ENCODE measurements at regions not wholly inside any gene's neighbourhood (a gene's known extent, or its start where the extent isn't known, plus 50 kb on each side); places are given as distances from the start of the nearest gene placed in this dataset.

DNA sequence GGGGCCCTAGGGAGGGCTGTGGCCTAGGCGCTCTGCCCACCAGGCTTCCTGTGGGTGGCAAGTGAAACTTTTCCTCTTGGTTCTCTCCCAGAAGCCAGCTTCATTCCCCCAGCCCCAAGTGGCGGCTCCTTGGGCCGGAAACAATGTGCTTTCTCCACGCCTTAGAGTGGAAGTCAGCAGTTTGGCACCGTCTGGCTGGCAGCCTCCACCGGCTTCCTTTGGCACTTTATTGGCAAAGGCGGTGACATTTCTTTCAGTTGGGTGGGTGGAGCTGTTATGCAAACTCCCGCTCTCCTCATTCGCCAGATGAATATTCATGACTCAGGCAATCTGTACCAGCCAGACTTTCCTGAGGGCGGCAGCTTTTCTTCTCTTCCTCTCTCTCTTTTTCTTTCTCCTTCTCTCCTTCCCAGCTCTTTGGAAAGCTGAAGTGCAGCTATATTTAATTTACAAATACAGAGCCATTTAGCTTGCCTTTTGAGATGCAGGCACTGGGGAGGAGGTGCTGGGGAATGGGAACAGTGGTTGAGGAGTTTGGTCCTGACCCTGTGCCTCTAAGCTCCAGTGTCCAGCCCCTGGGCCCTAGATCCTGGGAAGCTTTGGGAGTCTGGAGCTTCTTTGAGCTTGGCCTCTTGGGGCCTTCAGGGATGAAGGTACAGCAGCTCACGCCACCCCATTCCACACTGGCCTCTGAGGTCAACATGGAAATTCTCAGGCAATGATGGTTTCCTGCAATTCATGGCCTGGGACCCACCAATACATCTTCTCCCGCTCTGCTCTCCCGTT lies 67.8 kb upstream of the POU3F1 start:
- TF ChIP-seq CTCF (conservative IDR thresholded peaks at IDR 0.05 in 1 of 2, IDR thresholded peaks at IDR 0.05 in 1 of 2; ENCODE audit: low read depth in 1 of 2, low read length in 2 of 2) (no peak), EZH2 (IDR thresholded peaks at IDR 0.05; ENCODE audit: low read length, missing control alignments) (no peak)
- Histone ChIP-seq H3K9ac (ENCODE audit: insufficient read depth, low read length) (no peak overlapping the region), H3K9me3 (ENCODE audit: control insufficient read depth, insufficient read depth, low read depth, low read length) (no peaks in the 10 kb centered on the region), H3K4me2 (ENCODE audit: extremely low read depth, insufficient read depth, low read length) (no peak overlapping the region), H4K20me1 (ENCODE audit: control insufficient read depth, extremely low read depth, insufficient read depth, low read length) (no peaks in the 10 kb centered on the region), H3K36me3 (ENCODE audit: control insufficient read depth, insufficient read depth, low read length) (no peaks in the 10 kb centered on the region), H3K4me3 (replicated peaks in 1 of 4; ENCODE audit: control extremely low read depth in 1 of 4, insufficient read depth in 1 of 4, low read depth in 3 of 4, low read length in 4 of 4) (no peak overlapping the region), H2AFZ (ENCODE audit: low read length) (no peak overlapping the region), H3K79me2 (ENCODE audit: control insufficient read depth, insufficient read depth, low read length) (no peaks in the 10 kb centered on the region), H3K27me3 (ENCODE audit: control insufficient read depth, insufficient read depth, low read length) (no peaks in the 10 kb centered on the region), H3K4me1 (ENCODE audit: control insufficient read depth, extremely low read depth, insufficient read depth, low read length) (no peaks in the 10 kb centered on the region), H3K27ac (ENCODE audit: insufficient read depth, low read length) (no peak overlapping the region)
- peak in 1 of 2 donors; percentile 57 for DNase-seq (ENCODE audit: low read depth in 2 of 2)

DNA sequence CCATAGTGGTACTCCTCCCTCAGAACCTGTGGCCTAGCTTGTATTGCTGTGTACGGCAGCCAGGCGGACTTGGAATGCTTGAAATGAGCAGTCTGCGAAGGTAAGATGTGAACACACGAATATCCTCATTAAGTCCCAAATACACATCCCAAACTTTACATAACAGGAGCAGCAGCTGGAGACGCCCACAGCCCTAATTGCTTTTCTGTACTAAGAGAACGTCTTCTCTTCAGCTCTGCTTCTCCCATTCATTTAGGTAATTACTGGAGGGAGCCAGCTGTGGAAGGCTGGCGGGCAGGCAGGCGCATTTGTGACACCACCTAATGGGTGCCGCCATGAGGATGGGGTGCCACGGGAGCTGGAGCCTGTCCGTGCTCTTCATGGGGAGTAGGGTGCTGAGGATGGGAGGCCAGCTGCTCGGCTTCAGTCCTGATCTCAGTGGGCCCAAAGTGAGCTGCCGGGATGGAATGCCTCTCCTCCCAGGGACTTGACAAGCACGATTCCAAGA lies 66.6 kb upstream of the POU3F1 start:
- Histone ChIP-seq H3K36me3 (ENCODE audit: control insufficient read depth, insufficient read depth, low read length) (no peaks in the 10 kb centered on the region), H3K9ac (ENCODE audit: insufficient read depth, low read length) (no peak overlapping the region), H3K4me1 (ENCODE audit: control insufficient read depth, extremely low read depth, insufficient read depth, low read length) (no peaks in the 10 kb centered on the region), H3K79me2 (ENCODE audit: control insufficient read depth, insufficient read depth, low read length) (no peaks in the 10 kb centered on the region), H3K4me3 (replicated peaks in 1 of 4; ENCODE audit: control extremely low read depth in 1 of 4, insufficient read depth in 1 of 4, low read depth in 3 of 4, low read length in 4 of 4) (no peak overlapping the region), H4K20me1 (ENCODE audit: control insufficient read depth, extremely low read depth, insufficient read depth, low read length) (no peaks in the 10 kb centered on the region), H3K4me2 (ENCODE audit: extremely low read depth, insufficient read depth, low read length) (no peak overlapping the region), H2AFZ (ENCODE audit: low read length) (no peak overlapping the region), H3K27ac (ENCODE audit: insufficient read depth, low read length) (no peak overlapping the region), H3K9me3 (ENCODE audit: control insufficient read depth, insufficient read depth, low read depth, low read length) (no peaks in the 10 kb centered on the region), H3K27me3 (ENCODE audit: control insufficient read depth, insufficient read depth, low read length) (no peaks in the 10 kb centered on the region)
- DNase-seq (ENCODE audit: low read depth in 2 of 2): no peak
- TF ChIP-seq CTCF (conservative IDR thresholded peaks at IDR 0.05 in 1 of 2, IDR thresholded peaks at IDR 0.05 in 1 of 2; ENCODE audit: low read depth in 1 of 2, low read length in 2 of 2): no peak
- no peak for TF ChIP-seq EZH2 (IDR thresholded peaks at IDR 0.05; ENCODE audit: low read length, missing control alignments)

- Histone ChIP-seq H3K4me3 (replicated peaks in 1 of 4; ENCODE audit: control extremely low read depth in 1 of 4, insufficient read depth in 1 of 4, low read depth in 3 of 4, low read length in 4 of 4) (no peak overlapping the region), H3K4me1 (ENCODE audit: control insufficient read depth, extremely low read depth, insufficient read depth, low read length) (no peaks in the 10 kb centered on the region), H3K4me2 (ENCODE audit: extremely low read depth, insufficient read depth, low read length) (no peak overlapping the region), H3K79me2 (ENCODE audit: control insufficient read depth, insufficient read depth, low read length) (no peaks in the 10 kb centered on the region), H3K27me3 (ENCODE audit: control insufficient read depth, insufficient read depth, low read length) (no peaks in the 10 kb centered on the region), H2AFZ (ENCODE audit: low read length) (no peak overlapping the region), H3K9me3 (ENCODE audit: control insufficient read depth, insufficient read depth, low read depth, low read length) (no peaks in the 10 kb centered on the region), H3K36me3 (ENCODE audit: control insufficient read depth, insufficient read depth, low read length) (no peaks in the 10 kb centered on the region), H3K27ac (ENCODE audit: insufficient read depth, low read length) (no peak overlapping the region), H4K20me1 (ENCODE audit: control insufficient read depth, extremely low read depth, insufficient read depth, low read length) (no peaks in the 10 kb centered on the region), H3K9ac (ENCODE audit: insufficient read depth, low read length) (no peak overlapping the region)
- TF ChIP-seq EZH2 (IDR thresholded peaks at IDR 0.05; ENCODE audit: low read length, missing control alignments) (no peak), CTCF (conservative IDR thresholded peaks at IDR 0.05 in 1 of 2, IDR thresholded peaks at IDR 0.05 in 1 of 2; ENCODE audit: low read depth in 1 of 2, low read length in 2 of 2) (no peak)
- DNase-seq (ENCODE audit: low read depth in 2 of 2): no peak
Measured at GRCh38 chr1:38111589-38111988, 65.0 kb upstream of the POU3F1 start.

Measured in fibroblast of lung (primary cell).